CD14-positive monocyte (primary cell): ENCODE measurements at regions not wholly inside any gene's neighbourhood (a gene's known extent, or its start where the extent isn't known, plus 50 kb on each side); places are given as distances from the start of the nearest gene placed in this dataset.

Experiments used
- DNase-seq, 3 donors: peaks; one replicate each; pipeline ENCODE4 v3.0.0-alpha.2; 2011 to 2022
- H2AFZ ChIP-seq: 2 replicates; pipeline ENCODE4 v1.6.0; 2012; ENCODE audit warnings: mild to moderate bottlenecking, low read depth, low read length, inconsistent platforms; ENCODE audit not compliant: insufficient read depth, poor library complexity, severe bottlenecking
- H3K27ac ChIP-seq, 2 donors: 1 replicate in 1 of 2; 2 replicates in 1 of 2; pipeline ENCODE4 v1.5.1; 2012 to 2013; ENCODE audit warnings: low read length in 2 of 2, control low read depth in 1 of 2, inconsistent platforms in 1 of 2, low read depth in 1 of 2, mild to moderate bottlenecking in 1 of 2
- H3K27me3 ChIP-seq, 2 donors: one replicate each; pipeline versions ENCODE4 v1.6.0 to v1.6.1; 2011 to 2013; ENCODE audit warnings: low read length in 2 of 2; ENCODE audit not compliant: control insufficient read depth in 2 of 2, insufficient read depth in 2 of 2
- H3K36me3 ChIP-seq, 2 donors: replicated peaks in 1 of 2; 1 replicate in 1 of 2; 2 replicates in 1 of 2; pipeline versions ENCODE4 v1.5.1 to v1.6.1; 2012 to 2013; ENCODE audit warnings: low read length in 2 of 2, control low read depth in 1 of 2, inconsistent platforms in 1 of 2, mild to moderate bottlenecking in 1 of 2; ENCODE audit not compliant: insufficient read depth in 2 of 2, control insufficient read depth in 1 of 2
- H3K4me1 ChIP-seq, 2 donors: 1 replicate in 1 of 2; 2 replicates in 1 of 2; pipeline versions ENCODE4 v1.5.1 to v1.6.1; 2012 to 2013; ENCODE audit warnings: low read length in 2 of 2, control low read depth in 1 of 2, inconsistent platforms in 1 of 2, mild to moderate bottlenecking in 1 of 2, moderate library complexity in 1 of 2; ENCODE audit not compliant: insufficient read depth in 2 of 2, control insufficient read depth in 1 of 2
- H3K4me2 ChIP-seq: replicated peaks from 2 replicates; pipeline ENCODE3; 2012; ENCODE audit warnings: low read length, moderate library complexity, mild to moderate bottlenecking; ENCODE audit not compliant: poor library complexity, severe bottlenecking; ENCODE audit errors: extremely low read depth
- H3K4me3 ChIP-seq, 3 experiments: fragments of 200-600 bp in 1 of 3; sonication (generic) in 1 of 3; replicated peaks in 1 of 3; 1 replicate in 2 of 3; 2 replicates in 1 of 3; pipeline ENCODE4 v1.5.1; 2011 to 2013; ENCODE audit warnings: low read length in 3 of 3, mild to moderate bottlenecking in 3 of 3, control low read depth in 2 of 3, low read depth in 2 of 3, inconsistent platforms in 1 of 3, moderate library complexity in 1 of 3
- H3K79me2 ChIP-seq: 2 replicates; pipeline ENCODE4 v1.6.0; 2012; ENCODE audit warnings: mild to moderate bottlenecking, control low read depth, inconsistent platforms, low read length, moderate library complexity; ENCODE audit not compliant: insufficient read depth
- H3K9ac ChIP-seq: 2 replicates; pipeline ENCODE4 v1.6.0; 2017; ENCODE audit warnings: low read length, mild to moderate bottlenecking; ENCODE audit not compliant: insufficient read depth, poor library complexity, severe bottlenecking
- H3K9me3 ChIP-seq, 2 donors: replicated peaks in 1 of 2; 1 replicate in 1 of 2; 2 replicates in 1 of 2; pipeline versions ENCODE4 v1.5.1 to v1.6.1; 2012 to 2013; ENCODE audit warnings: low read length in 2 of 2, control low read depth in 1 of 2; ENCODE audit not compliant: control insufficient read depth in 1 of 2, insufficient read depth in 1 of 2
- H4K20me1 ChIP-seq: 2 replicates; pipeline ENCODE4 v1.6.0; 2012; ENCODE audit warnings: mild to moderate bottlenecking, low read length, control low read depth, moderate library complexity; ENCODE audit not compliant: insufficient read depth
- H3K27ac Mint-ChIP-seq, 7 donors: one replicate each; pipeline ENCODE4 v1.8.0; 2020; ENCODE audit warnings: mild to moderate bottlenecking in 7 of 7, mixed read lengths in 7 of 7, moderate library complexity in 6 of 7, inconsistent platforms in 2 of 7
- H3K27me3 Mint-ChIP-seq, 3 donors: one replicate each; pipeline ENCODE4 v1.8.0; 2021 to 2022; ENCODE audit warnings: low read depth in 3 of 3, mild to moderate bottlenecking in 3 of 3, mixed read lengths in 3 of 3, moderate library complexity in 3 of 3, inconsistent platforms in 1 of 3
- H3K36me3 Mint-ChIP-seq, 2 donors: one replicate each; pipeline ENCODE4 v1.8.0; 2020; ENCODE audit warnings: mixed read lengths in 2 of 2, inconsistent platforms in 1 of 2, mild to moderate bottlenecking in 1 of 2
- H3K4me1 Mint-ChIP-seq: one replicate; pipeline ENCODE4 v1.8.0; 2020; ENCODE audit warnings: mild to moderate bottlenecking, mixed read lengths
- H3K4me3 Mint-ChIP-seq, 2 donors: one replicate each; pipeline ENCODE4 v1.8.0; 2020; ENCODE audit warnings: mild to moderate bottlenecking in 2 of 2, mixed read lengths in 2 of 2, moderate library complexity in 1 of 2
- H3K9me3 Mint-ChIP-seq, 7 donors: one replicate each; pipeline ENCODE4 v1.8.0; 2020 to 2022; ENCODE audit warnings: mixed read lengths in 7 of 7, mild to moderate bottlenecking in 6 of 7, moderate library complexity in 6 of 7, inconsistent platforms in 2 of 7
- WGBS: methylation state at CpG from one replicate; pipeline ENCODE4 v1.1.5; 2013; ENCODE audit warnings: missing lambda C conversion rate; ENCODE audit not compliant: insufficient coverage; 5-methylcytosine and 5-hydroxymethylcytosine counted together
- intact Hi-C, 2 donors: fragments of 100-400 bp; cut with micrococcal nuclease; formaldehyde crosslinking; loops; one replicate each; pipeline versions ENCODE4 v1.15.0 to v1.15.1; 2023
- TF ChIP-seq, protein P1 (sequence below): fragments of 200-600 bp; IDR thresholded peaks from one replicate; pipeline ENCODE4 v1.8.0; 2022; ENCODE audit warnings: antibody characterized with exemption, mild to moderate bottlenecking

DNA sequence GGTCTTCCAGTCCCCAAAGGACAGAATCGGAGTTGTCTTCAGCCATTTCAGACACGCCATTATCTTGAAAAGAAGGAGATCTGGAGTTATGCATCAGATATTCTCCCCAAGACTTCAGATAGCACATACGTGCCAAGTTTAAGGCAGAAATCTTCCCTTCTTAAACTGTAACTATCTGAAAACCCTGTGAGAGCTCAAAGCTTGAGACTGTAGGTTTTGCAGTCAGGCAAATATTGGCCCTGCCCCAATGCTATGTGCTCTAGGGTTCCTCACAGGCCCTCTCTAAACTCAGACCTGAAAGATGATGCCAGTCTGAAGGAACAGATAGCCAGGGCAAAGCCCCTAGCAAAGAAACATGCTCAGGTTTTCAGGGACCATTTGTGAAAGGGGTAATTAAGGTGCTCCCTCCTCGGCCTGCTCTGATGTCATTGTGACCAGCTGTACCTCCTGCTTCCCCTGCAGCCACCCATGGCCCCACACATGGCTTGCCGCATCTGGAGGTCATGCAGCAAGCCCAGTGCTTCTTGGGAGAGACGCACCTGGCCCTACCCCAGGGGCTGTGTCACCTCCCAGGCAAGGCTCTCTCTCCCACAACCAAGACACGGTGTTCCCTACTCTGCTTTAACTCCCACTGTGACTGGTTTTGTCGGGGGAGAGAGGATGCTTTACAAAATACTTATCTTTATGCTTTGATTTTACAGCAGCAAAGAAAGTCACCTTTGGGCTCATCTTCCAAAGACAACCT, 53.4 kb upstream of the POMGNT2 start:
- intact Hi-C loops: no loop called here
- DNase-seq: no peak
- WGBS: 98% methylated on average over 5 of the region's 8 CpGs
- TF ChIP-seq, protein P1, sequence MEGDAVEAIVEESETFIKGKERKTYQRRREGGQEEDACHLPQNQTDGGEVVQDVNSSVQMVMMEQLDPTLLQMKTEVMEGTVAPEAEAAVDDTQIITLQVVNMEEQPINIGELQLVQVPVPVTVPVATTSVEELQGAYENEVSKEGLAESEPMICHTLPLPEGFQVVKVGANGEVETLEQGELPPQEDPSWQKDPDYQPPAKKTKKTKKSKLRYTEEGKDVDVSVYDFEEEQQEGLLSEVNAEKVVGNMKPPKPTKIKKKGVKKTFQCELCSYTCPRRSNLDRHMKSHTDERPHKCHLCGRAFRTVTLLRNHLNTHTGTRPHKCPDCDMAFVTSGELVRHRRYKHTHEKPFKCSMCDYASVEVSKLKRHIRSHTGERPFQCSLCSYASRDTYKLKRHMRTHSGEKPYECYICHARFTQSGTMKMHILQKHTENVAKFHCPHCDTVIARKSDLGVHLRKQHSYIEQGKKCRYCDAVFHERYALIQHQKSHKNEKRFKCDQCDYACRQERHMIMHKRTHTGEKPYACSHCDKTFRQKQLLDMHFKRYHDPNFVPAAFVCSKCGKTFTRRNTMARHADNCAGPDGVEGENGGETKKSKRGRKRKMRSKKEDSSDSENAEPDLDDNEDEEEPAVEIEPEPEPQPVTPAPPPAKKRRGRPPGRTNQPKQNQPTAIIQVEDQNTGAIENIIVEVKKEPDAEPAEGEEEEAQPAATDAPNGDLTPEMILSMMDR: no peak
- no peaks in the 10 kb centered on the region for H3K9me3 ChIP-seq
- H3K27me3 ChIP-seq: no peaks in the 10 kb centered on the region
- no peak overlapping the region for H3K27ac ChIP-seq
- H3K4me2 ChIP-seq: no peak overlapping the region
- no peaks in the 10 kb centered on the region for H3K36me3 ChIP-seq
- H3K4me1 ChIP-seq: no peaks in the 10 kb centered on the region
- no peaks in the 10 kb centered on the region for H4K20me1 ChIP-seq
- no peak overlapping the region for H3K27ac Mint-ChIP-seq
- H2AFZ ChIP-seq: no peak overlapping the region
- no peaks in the 10 kb centered on the region for H3K79me2 ChIP-seq
- no peak overlapping the region for H3K4me3 ChIP-seq
- H3K9me3 Mint-ChIP-seq: no peaks in the 10 kb centered on the region
- H3K27me3 Mint-ChIP-seq: peaks cover 3 to 9% (median 8%) of the 10 kb centered on the region in 3 donors
- no peak overlapping the region for H3K4me3 Mint-ChIP-seq
- H3K4me1 Mint-ChIP-seq: peaks cover 11% of the 10 kb centered on the region
- H3K9ac ChIP-seq: no peak overlapping the region
- H3K36me3 Mint-ChIP-seq: no peaks in the 10 kb centered on the region

DNA sequence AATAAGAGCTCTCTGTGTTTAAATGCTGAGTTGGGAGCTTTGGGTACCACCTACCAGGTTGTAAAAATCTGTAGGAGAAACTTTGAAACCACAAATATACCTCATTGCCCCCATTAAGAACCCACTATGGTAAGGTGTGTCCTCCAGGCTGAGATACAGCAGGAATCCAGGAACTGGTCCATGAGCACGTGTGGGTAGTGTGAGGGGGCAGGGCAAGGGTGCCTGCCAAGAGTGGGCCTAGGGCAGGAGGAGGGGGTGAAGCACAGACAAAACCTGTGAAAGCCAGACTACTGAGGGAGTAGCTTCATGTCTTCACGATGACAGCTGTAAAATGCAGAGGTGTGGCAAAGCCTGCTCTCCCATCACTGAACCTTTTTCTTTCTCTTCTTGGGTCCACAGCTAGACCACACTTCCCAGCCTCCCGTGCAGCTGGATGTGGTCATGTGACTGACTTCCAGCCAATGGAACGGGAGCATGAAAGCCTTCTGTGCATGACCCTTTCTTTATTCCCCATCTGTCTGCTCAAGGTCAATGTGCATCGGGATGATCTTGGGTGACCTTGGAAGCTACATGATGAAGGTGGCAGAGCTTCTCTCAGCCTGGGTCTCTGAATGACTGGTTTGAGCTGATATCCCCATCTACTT, 51.1 kb upstream of the POMGNT2 start:
- 71% methylated on average over 3 of the region's 5 CpGs for WGBS
- Histone ChIP-seq H3K4me2 (no peak overlapping the region), H3K9me3 (peaks cover 0 to 3% of the 10 kb centered on the region in 2 donors), H3K27ac (no peak overlapping the region), H4K20me1 (no peaks in the 10 kb centered on the region), H3K9ac (no peak overlapping the region), H3K4me1 (no peaks in the 10 kb centered on the region), H3K36me3 (no peaks in the 10 kb centered on the region), H3K4me3 (no peak overlapping the region), H3K27me3 (peaks cover 7 to 9% of the 10 kb centered on the region in 2 donors), H3K79me2 (no peaks in the 10 kb centered on the region), H2AFZ (peak overlapping the region; percentile 17)
- intact Hi-C loops: no loop called here
- peaks cover 9 to 14% (median 12%) of the 10 kb centered on the region in 3 donors for H3K27me3 Mint-ChIP-seq
- peaks cover under 1% of the 10 kb centered on the region for H3K4me1 Mint-ChIP-seq
- H3K36me3 Mint-ChIP-seq: no peaks in the 10 kb centered on the region
- H3K27ac Mint-ChIP-seq: no peak overlapping the region
- no peak overlapping the region for H3K4me3 Mint-ChIP-seq
- TF ChIP-seq, protein P1: no peak
- no peak for DNase-seq
- H3K9me3 Mint-ChIP-seq: peaks cover 0 to 2% (median under 1%) of the 10 kb centered on the region in 7 donors
